A673 (cell line): ENCODE measurements at regions not wholly inside any gene's neighbourhood (a gene's known extent, or its start where the extent isn't known, plus 50 kb on each side); places are given as distances from the start of the nearest gene placed in this dataset.
A peak's percentile ranks its signal among the peaks of the same experiment; 100 is the strongest.
"Not testable (repeated sequence)": the region's sequence is repeated elsewhere in the genome, so short reads cannot be mapped to it uniquely, and the experiment has no call there.

ENCODE experiments used
- BruUV-seq: library from RNA; stranded (reverse); fragments of 400-500 nt; replicated peaks from 2 replicates; lab custom pipeline; 2021; lab: Mats Ljungman, UMichigan
- CTCF ChIA-PET: fragments of 300-600 bp; sonication (Branson Sonifier 250); formaldehyde crosslinking; loops from one replicate; lab custom pipeline; 2022; ENCODE audit warnings: antibody characterized with exemption; lab: Charles Lee
- POLR2A ChIA-PET: fragments of 300-600 bp; sonication (Branson Sonifier 250); formaldehyde crosslinking; loops from one replicate; lab custom pipeline; 2022; ENCODE audit warnings: antibody characterized with exemption; ENCODE audit not compliant: low non-redundant PET; lab: Charles Lee
- DNase-seq: peaks from one replicate; pipeline ENCODE4 v3.0.0-alpha.2; 2015; ENCODE audit warnings: low spot score
- H3K27ac ChIP-seq: fragments of 200-600 bp; sonication (generic); 2 replicates; pipeline ENCODE4 v1.5.1; 2016; ENCODE audit warnings: mixed run types, low read depth, mild to moderate bottlenecking, mixed read lengths, antibody characterized with exemption, low read length; ENCODE audit not compliant: poor library complexity, severe bottlenecking
- H3K27me3 ChIP-seq: fragments of 200-600 bp; sonication (generic); replicated peaks from 2 replicates; pipeline ENCODE4 v1.6.1; 2017; ENCODE audit warnings: mixed run types, low read depth, mild to moderate bottlenecking, mixed read lengths, antibody characterized with exemption, low read length; ENCODE audit not compliant: insufficient read depth, poor library complexity
- H3K36me3 ChIP-seq: fragments of 200-600 bp; sonication (generic); 2 replicates; pipeline ENCODE4 v1.6.1; 2016; ENCODE audit warnings: mixed run types, mild to moderate bottlenecking, mixed read lengths, antibody characterized with exemption, low read length; ENCODE audit not compliant: insufficient read depth, poor library complexity, severe bottlenecking
- H3K4me1 ChIP-seq: fragments of 200-600 bp; sonication (generic); 2 replicates; pipeline ENCODE4 v1.6.1; 2017; ENCODE audit warnings: mixed run types, mild to moderate bottlenecking, mixed read lengths, antibody characterized with exemption, low read length; ENCODE audit not compliant: insufficient read depth, poor library complexity, severe bottlenecking
- H3K4me3 ChIP-seq: fragments of 200-600 bp; sonication (generic); 2 replicates; pipeline ENCODE4 v1.5.1; 2016; ENCODE audit warnings: low read depth, mixed run types, mild to moderate bottlenecking, mixed read lengths, low read length; ENCODE audit not compliant: poor library complexity, severe bottlenecking
- H3K9me3 ChIP-seq: fragments of 200-600 bp; sonication (generic); 2 replicates; pipeline ENCODE4 v1.6.1; 2016; ENCODE audit warnings: mixed run types, low read depth, mild to moderate bottlenecking, mixed read lengths, antibody characterized with exemption, low read length; ENCODE audit not compliant: poor library complexity, severe bottlenecking
- intact Hi-C: fragments of 100-400 bp; cut with micrococcal nuclease; formaldehyde crosslinking; loops from one replicate; pipeline ENCODE4 v1.10.0; 2022; ENCODE audit not compliant: unreplicated experiment
- TF ChIP-seq, protein P1 (sequence below): fragments of 300-800, 200-600 bp; sonication (generic); conservative IDR thresholded peaks from 2 replicates; pipeline ENCODE4 v1.5.1; 2017; ENCODE audit warnings: low read depth, mild to moderate bottlenecking, antibody characterized with exemption, low read length, moderate library complexity, mixed read lengths

DNA sequence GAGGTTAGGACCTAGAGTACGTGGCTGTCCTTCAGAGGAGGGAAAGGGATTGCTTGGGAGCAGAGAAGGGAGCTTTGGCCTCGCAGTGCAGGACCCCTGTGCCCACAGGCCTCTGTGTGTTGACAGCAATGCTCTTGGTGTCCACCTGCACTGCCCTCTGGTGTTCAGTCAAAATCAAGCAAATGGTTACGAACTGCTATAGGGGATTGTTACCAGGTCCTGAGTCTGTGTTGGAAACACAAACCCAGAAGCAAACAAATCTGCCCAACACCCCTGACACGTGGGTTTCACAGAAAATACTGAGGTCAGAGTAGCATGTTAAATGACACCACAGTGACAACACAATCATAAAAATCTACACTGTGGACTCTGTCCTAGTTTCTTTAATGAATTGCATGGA is 473.0 kb downstream of the SPATA31A1 start:
- H3K4me1 ChIP-seq, POLR2A ChIA-PET, intact Hi-C loops, CTCF ChIA-PET, H3K27ac ChIP-seq, H3K4me3 ChIP-seq, BruUV-seq, DNase-seq, H3K36me3 ChIP-seq, H3K9me3 ChIP-seq, H3K27me3 ChIP-seq: not testable (repeated sequence)
- TF ChIP-seq, protein P1, sequence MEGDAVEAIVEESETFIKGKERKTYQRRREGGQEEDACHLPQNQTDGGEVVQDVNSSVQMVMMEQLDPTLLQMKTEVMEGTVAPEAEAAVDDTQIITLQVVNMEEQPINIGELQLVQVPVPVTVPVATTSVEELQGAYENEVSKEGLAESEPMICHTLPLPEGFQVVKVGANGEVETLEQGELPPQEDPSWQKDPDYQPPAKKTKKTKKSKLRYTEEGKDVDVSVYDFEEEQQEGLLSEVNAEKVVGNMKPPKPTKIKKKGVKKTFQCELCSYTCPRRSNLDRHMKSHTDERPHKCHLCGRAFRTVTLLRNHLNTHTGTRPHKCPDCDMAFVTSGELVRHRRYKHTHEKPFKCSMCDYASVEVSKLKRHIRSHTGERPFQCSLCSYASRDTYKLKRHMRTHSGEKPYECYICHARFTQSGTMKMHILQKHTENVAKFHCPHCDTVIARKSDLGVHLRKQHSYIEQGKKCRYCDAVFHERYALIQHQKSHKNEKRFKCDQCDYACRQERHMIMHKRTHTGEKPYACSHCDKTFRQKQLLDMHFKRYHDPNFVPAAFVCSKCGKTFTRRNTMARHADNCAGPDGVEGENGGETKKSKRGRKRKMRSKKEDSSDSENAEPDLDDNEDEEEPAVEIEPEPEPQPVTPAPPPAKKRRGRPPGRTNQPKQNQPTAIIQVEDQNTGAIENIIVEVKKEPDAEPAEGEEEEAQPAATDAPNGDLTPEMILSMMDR = peak; percentile 28; the same call in 1 of the 2 replicates
